DMS153 treated with DMSO at 0.1 percent for 48 hours (cell line): ENCODE measurements at regions not wholly inside any gene's neighbourhood (a gene's known extent, or its start where the extent isn't known, plus 50 kb on each side); places are given as distances from the start of the nearest gene placed in this dataset.
"Not testable (repeated sequence)": the region's sequence is repeated elsewhere in the genome, so short reads cannot be mapped to it uniquely, and the experiment has no call there.

Experiments
- DNase-seq: peaks from one replicate; lab custom pipeline; 2025; ENCODE audit not compliant: unreplicated experiment; lab: John Stamatoyannopoulos, UW

DNA sequence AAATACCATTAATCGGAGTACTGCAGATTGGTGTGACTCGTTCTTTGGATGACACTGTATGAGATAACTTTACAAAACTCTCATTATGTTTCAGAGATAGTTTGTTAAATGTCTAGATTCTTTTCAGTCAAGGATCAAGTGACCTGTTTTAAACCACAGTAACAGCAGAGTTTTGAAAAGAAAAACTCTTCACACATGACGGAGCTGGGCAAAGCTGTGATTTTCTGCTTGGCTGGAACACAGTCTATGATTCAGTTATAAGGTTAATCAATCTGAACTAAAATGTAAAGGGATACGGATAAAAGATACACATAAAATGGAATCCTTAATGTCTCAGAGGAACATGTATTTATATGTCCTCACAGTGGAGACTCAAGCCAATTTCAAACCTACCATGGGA lies 573.2 kb downstream of the PRKD1 start:
- no peak for DNase-seq

DNA sequence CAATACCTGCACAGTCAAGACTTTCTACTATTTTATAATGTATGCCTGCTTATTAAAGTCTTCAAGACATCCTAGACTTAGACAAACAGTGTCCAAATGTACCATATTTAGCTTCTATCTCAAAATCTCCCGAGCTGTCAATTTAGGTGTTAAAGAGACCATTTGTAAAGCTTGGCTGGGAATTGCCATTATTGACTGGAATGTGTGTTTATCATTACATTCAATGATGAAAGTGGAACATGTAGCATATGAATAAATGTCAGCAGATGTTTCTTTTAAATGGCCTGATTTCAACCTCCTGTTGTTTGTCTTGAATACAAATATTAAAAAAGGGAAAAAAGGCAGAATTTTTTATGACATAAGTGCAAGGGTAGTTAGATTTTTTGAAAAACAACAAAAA lies 572.3 kb downstream of the PRKD1 start:
- DNase-seq, result no peak

DNA sequence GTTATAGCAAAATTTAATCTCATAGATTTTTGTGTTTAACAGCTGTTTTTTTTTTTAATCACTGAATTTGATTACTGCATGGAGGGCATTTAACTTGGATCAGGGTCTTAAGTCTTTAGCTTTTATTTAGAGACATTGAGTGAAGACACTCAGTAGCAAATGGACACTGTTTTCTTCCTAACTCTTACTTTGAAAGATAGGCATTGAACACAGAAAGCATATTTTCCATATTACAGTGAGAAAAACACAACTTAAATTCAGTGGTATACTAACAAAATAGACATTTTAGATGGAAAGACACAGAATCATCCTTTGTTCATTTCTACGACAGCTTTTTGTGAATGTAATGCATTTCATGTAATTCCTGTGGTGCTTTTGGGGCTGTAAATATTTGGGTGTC lies 571.8 kb downstream of the PRKD1 start:
- no peak for DNase-seq

GRCh38 chr14:29360656-29361055 lies 567.0 kb downstream of the PRKD1 start:
- no peak for DNase-seq

GRCh38 chr14:29370024-29370423 lies 557.6 kb downstream of the PRKD1 start:
- DNase-seq, result no peak

DNA sequence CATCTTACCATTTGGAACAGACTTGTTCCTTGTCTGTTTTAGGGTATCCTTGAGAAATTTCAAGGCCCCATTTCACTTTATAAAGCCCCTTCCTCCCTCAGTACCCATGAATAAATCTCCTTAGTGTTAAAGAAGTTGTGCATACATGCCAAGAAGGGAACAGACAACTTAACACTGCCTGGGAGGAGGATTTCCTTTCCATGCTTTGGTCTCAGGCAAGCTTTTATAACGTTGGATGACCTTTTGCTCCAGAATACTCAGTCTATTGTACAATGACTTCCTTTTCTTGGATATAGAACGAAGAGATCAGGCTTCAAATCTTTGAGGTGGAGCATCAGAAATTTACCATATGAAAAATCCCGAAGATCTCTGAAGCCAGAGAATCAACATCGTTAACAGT lies 551.4 kb downstream of the PRKD1 start:
- no peak for DNase-seq

DNA sequence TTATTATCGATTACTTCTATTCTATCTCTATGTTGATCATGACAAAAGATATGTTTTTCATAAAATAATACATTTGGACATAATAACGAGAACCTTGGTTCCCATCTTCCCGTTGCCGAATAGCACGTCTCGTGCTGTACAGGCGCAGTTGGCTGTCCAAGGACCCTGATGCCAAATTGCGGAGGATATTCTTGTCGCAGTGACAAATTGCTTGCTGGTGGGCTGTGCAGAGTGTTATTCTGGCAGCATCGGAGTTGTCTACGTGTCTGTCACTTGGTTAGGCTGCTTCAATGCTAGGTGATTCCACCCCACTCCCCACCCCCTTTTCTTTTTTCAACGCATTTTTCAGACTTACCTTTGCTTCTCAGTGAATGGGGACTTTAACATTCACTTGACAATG lies 546.8 kb downstream of the PRKD1 start:
- DNase-seq, result no peak

DNA sequence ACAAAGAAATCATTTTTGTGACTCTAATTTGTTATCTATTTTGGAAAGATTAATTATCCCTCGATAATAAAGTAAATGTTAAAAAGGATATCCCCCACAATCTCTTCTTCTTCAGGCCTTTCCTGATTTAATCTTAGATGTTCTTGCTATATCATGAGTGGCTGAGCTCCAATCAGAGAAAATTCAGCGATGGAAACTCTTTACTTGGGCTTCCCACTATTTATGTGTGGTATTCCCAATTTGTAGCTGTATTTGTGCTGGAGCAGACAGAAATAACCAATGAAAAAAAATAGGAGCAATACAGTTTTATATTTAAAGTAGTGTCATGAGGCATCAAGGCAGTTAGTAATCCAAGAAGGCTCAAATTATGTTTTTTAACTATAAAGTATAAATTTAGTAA lies 539.1 kb downstream of the PRKD1 start:
- DNase-seq, result no peak

- no peak for DNase-seq
These were observed 537.4 kb downstream of the PRKD1 start for GRCh38 chr14:29390081-29390832.

DNA sequence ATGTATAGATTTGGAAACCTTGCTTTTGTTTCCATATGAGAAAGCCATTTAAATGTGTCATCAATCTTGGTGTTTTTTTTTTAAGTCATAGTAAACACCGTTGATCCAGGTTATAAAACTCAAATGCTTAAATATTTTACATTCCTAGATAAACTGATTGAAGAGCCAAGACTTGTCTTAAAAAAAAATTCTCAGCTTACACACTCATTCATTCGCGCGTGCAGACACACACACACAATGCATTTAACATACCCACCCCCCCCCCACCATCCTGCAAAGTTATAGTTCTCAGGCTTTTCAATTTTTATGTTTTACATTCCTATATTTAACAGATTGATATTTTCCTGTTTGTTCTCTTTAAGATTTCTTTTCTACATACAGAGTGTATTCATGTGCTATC lies 536.4 kb downstream of the PRKD1 start:
- no peak for DNase-seq

DNA sequence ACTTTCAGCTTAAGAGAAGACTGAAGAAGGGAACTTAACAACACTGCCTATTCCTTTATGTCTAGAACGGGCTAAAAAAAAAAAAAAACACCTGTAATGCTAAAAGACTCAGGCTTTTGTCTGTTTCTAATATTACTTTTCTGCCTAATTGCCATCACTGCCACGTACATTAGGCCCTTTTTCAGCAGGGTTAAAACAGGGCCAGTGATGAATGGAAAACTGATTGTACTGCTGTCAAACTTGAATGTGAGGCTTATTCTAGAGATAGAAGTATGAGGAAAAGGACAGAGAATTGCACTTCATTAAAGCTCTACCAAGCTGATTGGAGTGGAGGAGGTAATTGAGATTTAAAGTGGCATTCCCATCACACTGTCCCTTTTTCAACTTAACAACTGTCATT lies 535.8 kb downstream of the PRKD1 start:
- DNase-seq, result no peak

DNA sequence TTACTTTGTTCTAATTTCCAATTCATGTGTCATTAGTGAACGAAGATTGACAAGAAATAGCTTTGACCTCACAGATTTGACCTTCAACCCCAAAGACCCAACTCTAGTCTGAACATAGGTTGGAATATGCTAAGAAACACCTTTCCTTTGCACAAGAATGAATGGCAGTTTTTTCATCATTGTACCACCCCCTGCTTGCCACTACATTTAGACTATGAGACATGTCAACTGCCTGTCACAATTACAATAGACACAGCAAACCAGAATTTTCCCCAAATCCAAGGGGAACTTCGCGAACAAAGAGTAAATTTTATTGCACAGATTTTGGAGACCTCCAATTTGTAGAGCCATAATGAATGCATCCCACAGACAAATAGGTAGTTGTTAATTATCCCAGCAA lies 535.4 kb downstream of the PRKD1 start:
- DNase-seq, result no peak

DNA sequence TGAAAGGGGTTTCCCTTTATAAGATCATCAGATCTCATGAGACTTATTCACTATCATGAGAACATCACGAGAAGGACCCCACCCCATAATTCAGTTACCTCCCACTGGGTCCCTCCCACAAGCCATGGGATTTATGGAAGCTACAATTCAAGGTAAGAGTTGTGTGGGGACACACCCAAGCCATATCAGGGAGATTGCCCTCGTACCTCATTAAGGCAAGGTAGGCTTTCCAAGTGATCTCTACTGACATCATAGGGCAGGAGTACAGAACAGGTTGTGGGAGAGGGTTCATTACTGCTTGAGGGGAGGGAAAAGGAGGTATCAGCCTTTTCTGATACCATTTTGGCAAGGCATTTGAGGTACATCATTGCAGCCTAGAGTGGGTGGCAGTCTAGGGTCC lies 524.6 kb downstream of the PRKD1 start:
- DNase-seq, result no peak

- DNase-seq, result no peak
These were observed 517.1 kb downstream of the PRKD1 start for GRCh38 chr14:29410581-29410980.

DNA sequence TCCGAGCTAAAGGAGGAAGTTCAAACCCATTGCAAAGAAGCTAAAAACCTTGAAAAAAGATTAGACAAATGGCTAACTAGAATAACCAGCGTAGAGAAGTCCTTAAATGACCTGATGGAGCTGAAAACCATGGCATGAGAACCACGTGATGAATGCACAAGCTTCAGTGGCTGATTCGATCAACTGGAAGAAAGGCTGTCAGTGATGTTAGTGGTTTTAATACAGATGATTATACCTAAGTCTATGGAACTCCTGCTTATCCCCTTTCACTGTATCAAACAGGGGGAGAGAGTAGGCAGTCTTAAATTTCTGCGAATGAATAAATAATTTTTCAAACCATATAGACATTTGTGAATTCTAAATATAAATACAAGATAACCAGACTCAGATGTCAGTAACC lies 512.7 kb downstream of the PRKD1 start:
- DNase-seq, result not testable (repeated sequence)

GRCh38 chr14:29419736-29420135 lies 507.9 kb downstream of the PRKD1 start:
- DNase-seq, result no peak

- no peak for DNase-seq
These were observed 506.4 kb downstream of the PRKD1 start for GRCh38 chr14:29421156-29421728.

- no peak for DNase-seq
These were observed 501.8 kb downstream of the PRKD1 start for GRCh38 chr14:29425705-29426482.

DNA sequence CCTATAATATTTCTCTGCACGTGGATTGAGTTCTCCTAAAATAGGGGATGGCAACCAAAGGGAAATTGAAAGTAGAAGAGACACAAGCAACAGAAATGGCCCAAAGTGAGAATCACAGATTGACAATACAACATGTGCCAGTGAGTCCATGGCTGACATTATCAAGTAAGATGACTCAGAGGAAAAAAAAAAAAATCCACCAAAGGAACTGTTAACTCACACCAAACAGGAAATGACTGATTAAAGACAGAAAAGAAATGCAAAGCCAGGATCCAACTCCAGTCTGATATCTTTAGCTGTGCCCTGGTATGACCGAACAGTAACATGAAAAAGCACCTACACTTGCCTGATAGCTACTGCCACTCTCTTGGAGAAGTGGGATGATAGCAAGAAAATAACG lies 485.0 kb downstream of the PRKD1 start:
- DNase-seq, result no peak

DNA sequence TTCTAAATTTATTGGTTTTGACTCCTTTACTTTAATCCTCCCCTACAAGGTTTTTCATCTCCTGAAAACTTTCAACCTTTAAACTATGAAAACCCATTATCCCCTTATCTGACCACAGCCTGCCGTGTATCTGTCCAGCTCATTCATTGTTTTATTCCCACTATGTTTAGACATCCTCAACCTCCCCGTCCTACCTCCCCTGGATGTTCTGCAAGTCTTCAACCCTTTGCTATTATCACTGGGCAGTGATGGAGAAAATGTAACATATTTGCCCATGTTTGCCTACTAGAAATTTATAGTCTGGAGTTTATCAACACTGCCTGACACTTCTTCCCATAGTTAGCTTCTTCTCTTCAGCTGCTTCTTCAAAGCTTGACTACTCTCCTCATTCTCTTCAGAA lies 483.4 kb downstream of the PRKD1 start:
- DNase-seq, result no peak

- no peak for DNase-seq
These were observed 482.8 kb downstream of the PRKD1 start for GRCh38 chr14:29444805-29445204.

- DNase-seq, result no peak
These were observed 480.7 kb downstream of the PRKD1 start for GRCh38 chr14:29446971-29447370.
